ENCODE measurements at regions not wholly inside any gene's neighbourhood (a gene's known extent, or its start where the extent isn't known, plus 50 kb on each side); places are given as distances from the start of the nearest gene placed in this dataset.
A peak's percentile ranks its signal among the peaks of the same experiment; 100 is the strongest.

GRCh38 chr20:47854687-47855212 lies 69.5 kb upstream of the SULF2 start:
- TF ChIP-seq CTCF (conservative IDR thresholded peaks at IDR 0.05; ENCODE audit: low read depth, low read length) (peak; percentile 65), EZH2 (IDR thresholded peaks at IDR 0.05; ENCODE audit: borderline replicate concordance, low read depth, low read length, poor library complexity, severe bottlenecking) (no peak)

Measured in A673 (cell line).